ENCODE measurements at regions not wholly inside any gene's neighbourhood (a gene's known extent, or its start where the extent isn't known, plus 50 kb on each side); places are given as distances from the start of the nearest gene placed in this dataset.
"Not testable (repeated sequence)": the region's sequence is repeated elsewhere in the genome, so short reads cannot be mapped to it uniquely, and the experiment has no call there.

DNA sequence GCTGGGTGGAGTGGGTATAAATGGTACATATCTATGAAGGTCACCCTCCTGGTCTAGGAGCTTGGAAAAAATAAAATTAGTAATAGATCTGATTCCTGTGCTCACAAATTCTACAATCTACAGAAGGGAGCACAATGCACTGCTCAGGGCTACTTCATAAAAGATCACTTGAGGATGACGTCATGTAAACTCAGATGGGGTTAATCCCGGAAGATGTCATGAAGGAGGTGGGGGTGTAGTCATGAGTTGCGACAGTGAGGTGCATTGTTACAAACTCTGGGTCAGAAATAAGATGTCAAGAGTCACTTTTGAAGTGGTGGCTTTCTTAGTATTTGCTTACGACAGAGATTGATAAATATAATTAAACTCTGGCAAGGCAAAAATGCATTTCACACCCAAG is 68.2 kb downstream of the LHX9 start:
- DNase-seq (ENCODE audit: low read depth): no peak

DNA sequence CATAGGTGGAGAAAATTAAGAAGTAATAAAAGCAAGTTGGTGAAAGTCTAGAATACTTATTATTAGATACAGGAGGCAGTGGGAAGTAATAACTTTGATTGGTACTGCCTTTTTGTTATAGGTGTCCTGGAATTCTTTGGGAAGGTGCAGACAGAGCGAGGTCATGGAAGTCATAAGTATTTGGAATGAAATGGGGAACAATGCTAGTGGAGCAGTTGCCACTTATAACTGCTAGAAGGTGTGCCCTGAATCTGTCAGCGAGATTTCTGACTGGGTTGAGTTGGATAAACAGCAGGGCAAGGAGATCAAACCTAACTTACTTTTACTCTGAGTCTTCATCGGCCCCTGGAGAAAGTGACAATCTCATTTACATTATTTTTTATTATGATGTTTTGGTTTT is 69.6 kb downstream of the LHX9 start:
- DNase-seq (ENCODE audit: low read depth): no peak

DNA sequence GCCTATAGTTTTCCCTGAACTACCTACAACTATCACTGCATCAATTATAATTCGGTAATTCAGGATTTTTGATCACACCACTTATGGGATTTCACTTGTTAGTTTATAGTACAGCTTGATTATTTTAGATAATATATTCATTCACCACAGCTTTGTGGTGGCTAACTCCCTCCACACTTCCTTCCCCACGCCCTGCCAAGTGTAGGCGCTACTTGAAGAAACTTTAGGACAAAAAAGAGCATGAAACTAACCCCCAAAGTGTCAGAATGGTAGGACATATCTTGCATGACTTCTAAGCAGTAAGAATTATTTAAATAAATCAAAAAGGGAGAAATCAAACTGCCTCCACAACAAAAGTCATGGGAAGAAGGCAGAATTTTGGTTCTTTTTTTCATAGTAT is 70.1 kb downstream of the LHX9 start:
- DNase-seq (ENCODE audit: low read depth): no peak

DNA sequence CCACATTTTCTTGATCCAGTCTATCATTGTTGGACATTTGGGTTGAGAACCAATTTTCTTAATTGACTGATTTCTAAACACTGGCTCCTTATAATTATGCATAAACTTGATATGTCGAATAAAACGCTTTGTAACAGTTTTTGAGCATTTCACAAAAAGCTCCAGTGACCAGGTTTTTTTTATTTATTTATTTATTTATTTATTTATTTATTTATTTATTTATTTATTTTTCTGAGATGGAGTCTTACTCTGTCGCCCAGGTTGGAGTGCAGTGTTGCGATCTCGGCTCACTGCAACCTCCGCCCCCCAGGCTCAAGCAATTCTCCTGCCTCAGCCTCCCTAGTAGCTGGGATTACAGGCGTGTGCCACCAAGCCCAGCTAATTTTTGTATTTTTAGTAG is 71.4 kb downstream of the LHX9 start:
- not testable (repeated sequence) for DNase-seq (ENCODE audit: low read depth)

DNA sequence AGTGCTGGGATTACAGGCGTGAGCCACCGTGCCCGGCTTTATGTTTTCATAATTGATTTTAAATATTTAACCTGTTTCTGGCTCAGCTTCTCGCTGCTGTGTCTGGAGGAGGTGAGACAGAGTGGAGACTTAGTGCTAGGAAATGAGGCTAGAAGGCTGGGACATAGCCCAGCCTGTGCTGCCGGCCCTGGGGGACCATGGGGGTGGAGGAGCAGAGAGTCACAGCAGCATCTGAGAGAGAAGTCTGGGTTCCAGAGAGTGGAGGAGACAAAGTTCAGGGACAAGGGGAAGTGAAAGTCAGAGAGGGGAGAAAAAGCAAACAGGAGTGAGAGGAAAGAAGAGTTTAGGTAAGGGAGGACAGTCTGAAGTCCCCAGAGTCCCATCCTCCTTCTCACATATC is 71.9 kb downstream of the LHX9 start:
- no peak for DNase-seq (ENCODE audit: low read depth)

DNA sequence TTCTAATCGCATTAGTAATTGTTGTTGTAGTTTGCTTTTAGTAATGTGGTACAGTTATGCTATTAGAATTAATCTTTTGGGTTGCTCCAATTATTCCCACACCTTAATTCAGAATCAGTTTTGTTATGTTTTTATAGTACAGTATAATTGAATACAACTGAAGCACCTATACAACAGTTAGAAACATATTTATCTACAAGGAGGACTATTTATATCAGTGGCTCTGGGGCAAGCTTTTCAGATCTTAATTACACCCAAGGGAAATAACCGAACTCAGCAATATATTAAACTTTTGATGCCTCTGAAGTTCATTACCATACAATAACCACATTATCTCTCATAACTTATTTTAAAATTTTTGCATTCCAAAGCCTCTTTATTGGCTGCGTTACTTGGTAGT is 74.4 kb downstream of the LHX9 start:
- DNase-seq (ENCODE audit: low read depth): no peak

DNA sequence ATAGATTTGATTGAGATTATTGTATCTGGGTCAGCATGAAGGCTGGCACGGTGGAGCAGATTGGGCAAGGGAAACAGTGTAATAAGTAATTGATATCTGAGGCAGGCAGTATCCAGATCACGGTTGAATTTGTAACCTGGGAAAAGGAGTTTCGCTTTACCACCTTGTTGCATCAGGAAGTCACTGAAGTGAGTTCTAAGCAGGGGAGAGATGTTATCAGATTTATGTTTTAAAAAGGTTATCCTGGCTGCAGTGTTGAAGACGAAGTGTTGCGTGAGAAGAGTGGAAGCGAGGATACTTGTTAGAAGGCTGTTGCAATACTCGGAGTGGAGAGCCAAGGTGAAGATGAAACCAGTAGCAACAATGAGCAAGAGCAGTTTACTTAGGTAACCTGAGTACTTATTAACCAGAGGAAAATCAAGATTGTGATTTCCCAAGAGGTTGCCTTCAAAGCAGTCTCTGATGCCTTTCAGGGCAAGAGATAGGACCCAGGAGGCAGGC is 77.8 kb downstream of the LHX9 start:
- no peak for DNase-seq (ENCODE audit: low read depth)

DNA sequence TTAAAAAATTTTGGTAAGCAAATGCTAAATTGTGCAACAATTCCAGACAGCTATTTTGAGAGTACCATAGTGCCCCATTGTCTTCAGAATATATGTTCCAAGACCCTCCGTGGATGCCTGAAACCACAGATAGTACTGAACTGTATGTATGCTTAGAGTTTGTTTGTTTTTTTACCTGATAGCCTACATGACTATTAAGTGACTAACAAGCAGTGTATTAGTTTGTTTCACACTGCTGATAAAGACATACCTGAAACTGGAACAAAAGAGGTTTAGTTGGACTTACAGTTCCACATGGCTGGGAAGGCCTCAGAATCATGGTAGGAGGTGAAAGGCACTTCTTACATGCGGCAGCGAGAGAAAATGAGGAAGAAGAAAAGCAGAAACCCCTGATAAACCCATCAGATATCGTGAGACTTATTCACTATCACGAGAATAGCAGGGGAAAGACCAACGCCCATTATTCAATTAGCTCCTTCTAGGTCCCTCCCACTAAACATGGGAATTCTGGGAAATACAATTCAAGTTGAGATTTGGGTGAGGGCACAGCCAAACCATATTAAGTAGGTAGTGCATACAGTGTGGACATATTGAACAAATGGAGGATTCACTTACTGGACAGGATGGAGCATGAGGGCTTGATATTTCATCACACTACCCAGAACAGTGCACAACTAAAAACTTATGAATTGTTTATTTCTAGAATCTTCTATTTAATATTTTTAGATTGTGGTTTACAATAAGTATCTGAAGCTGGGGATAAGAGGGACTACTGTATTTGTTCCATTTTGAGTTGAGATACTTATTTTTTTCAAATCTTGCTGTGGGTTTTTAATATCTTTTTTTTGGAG is 78.5 kb downstream of the LHX9 start:
- no peak for DNase-seq (ENCODE audit: low read depth)

DNA sequence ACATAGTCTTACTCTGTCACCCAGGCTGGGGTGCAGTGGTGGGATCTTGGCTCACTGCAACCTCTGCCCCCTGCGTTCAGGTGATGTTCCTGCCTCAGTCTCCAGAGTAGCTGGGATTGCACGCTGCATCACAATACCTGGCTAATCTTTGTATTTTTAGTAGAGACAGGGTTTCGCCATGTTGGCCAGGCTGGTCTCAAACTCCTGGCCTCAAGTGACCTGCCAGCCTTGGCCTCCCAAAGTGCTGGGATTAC is 79.0 kb downstream of the LHX9 start:
- DNase-seq (ENCODE audit: low read depth): not testable (repeated sequence)

DNA sequence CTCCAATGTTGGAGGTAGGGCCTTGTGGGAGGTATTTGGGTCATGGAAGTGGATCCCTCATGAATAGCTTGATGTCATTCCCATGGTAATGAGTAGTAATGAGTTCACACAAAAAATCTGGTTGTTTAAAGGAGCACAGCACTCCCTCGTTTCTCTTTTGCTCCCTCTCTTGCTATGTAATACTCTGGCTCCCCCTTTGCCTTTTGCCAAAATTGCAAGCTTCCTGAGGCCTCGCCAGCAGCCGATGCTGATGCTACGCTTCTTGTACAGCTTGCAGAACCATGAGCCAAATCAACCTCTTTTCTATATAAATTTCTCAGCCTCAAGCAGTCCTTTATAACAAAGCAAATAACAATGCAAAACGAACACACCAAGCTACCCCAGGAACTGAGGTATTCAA is 80.9 kb downstream of the LHX9 start:
- no peak for DNase-seq (ENCODE audit: low read depth)

DNA sequence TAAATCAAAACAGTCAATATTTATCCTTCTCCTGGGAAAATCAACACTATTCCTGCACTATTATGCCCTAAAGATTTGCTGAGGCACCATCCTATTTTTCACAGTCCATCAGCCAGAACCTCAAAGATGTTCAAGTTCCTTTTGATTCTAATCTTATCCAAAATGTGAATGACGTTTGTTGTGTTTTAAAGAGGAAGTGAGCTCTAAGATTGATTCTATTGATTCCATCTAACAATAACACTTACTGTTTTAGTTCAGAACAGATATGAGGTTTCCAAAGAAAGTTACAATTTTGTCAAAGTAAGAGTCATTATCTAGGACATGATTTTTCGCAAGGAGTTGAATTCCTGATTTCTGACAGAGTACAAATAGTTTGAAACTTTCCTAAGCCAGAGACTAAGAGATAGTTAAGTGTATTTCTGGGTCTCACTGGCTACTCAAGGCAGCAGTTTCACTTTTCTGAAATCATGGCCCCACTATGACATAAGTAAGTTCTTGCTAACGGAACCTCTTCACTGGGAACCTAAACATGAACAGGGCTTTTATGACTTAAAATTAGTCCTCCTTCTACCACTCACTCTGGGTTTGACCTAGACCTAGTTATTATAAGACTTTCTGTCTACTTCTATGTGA is 84.7 kb downstream of the LHX9 start:
- DNase-seq (ENCODE audit: low read depth): peak; percentile 3

DNA sequence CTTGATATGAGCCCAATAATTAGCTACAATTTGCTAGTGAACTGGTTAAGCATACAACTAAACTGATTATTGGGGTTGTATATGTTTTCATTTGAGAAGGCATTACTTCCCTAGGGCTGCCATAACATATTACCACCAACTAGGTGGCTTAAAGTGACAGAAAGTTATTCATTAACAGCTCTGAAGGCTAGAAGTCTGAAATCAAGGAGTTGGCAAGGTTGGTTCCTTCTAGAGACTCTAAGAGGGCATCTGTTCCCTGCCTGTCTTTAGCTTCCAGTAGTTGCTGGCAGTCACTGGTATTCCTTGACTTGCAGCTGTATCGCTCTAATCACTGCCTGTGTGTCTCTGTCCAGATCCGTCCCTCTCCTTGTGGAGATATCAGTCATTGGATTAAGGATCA is 86.3 kb downstream of the LHX9 start:
- DNase-seq (ENCODE audit: low read depth): no peak

DNA sequence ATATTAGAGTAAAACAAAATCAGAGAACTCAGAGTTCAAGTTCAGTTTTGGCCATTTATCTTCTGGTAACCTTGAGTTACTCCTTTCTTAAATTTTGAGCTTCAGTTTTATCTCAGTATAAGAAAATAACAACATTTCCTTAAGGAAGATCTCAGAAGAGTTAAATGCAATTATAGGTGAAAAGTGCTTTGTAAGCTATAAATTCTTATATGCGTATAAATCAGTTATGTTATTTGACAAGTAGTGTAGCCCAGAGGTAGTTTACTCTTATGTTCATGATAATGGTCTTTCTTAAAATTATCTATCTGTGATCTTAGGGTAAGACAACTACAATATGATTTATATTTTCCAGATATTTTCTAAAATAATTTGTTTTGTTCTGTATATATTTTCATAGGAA is 89.8 kb downstream of the LHX9 start:
- DNase-seq (ENCODE audit: low read depth): no peak

DNA sequence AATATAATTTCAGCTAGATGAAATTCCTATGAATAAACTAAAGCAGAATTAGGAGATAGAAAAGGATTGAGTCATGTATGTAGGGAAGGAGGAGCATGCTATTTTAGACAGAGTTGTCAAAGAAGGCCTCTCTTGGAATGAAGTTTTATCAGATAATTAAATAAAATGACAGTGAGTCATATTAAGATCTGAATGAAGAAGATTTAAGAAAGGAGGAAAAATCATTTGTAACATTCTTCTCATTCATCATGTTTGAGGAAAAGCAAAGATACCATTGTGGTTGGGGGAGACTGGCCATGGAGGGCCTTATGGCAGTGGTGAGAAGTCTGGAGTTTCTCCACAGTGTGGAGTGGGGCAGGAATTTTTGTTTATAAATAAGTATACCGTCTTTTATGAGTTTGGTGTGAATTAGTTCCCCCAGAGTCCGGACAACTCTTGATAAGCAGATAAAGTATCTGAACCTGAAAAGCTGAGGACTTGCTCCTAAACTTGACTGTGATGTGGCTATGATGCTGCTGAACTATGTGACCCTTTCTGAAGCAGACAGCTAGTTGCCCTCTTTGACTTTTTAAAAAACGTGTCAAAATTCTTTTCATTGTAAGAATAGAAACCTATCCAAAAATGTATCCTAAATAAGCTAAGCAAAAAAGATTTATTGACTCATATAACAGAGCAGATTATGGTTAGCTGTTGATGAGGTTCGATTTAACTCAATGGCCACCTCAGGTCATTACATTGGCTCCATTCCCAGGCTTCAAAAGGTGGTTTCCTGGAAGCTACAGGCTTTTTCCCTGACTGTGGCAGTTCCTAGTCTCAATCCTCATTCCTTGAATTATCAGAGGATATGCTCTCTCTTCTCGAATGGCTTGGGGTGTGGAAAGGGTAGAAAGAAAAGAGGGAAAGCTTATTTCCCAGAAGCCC is 90.8 kb downstream of the LHX9 start:
- no peak for DNase-seq (ENCODE audit: low read depth)

DNA sequence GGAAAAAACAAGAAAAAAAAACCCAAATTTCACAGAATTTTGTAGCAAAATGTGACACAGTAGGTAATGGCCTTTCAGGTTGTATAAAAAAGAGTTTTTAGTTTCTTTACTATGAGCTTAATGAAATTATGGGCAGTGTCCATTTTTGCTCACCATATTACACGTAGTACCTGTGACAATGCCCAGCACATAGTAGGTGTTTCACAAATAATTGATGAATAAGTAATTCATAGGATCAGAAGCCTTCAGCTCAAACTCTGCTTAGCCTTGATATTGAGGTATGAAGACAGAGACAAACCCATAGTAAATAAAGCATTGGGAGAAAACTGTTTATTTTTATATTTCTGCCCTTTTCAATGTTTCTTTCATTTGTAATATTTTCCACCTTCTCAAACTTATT is 97.2 kb downstream of the LHX9 start:
- no peak for DNase-seq (ENCODE audit: low read depth)

DNA sequence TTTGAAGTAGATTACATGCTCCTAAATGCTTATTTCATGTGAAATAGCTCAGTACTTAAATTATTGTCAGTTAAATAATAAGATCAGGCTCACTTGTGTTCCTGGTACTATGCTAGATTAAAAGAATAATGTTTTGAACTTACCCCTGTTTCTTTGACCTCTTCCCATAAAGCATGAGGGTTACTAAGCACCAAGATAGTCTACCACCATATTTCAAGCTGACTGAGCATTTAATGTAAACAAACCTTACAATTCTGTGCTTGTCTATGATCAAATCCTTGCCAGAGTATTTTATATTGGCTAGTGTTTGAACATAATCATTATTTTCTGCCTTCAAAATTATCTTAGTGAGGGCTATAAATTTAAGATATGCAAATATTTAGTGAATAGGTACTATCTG is 98.1 kb downstream of the LHX9 start:
- DNase-seq (ENCODE audit: low read depth): no peak

DNA sequence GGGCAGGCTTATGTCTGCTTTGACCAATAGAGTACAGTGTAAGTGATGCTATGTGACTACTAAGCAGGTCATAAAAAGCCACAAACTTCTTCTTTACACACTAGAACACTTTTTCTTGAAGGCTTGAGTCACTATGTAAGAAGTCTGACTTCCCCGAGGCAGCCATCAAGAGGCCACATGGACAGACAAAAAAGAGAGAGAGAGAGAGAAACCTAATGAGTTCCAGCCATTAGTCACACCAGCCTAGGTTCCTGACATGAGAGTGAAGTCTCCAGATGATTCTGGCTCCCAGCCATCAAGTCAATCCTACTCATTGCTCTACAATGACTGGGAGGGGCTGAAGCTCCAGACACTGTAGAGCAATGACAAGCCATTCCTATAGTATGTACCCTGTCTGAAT is 101.4 kb downstream of the LHX9 start:
- DNase-seq (ENCODE audit: low read depth): peak; percentile 45

DNA sequence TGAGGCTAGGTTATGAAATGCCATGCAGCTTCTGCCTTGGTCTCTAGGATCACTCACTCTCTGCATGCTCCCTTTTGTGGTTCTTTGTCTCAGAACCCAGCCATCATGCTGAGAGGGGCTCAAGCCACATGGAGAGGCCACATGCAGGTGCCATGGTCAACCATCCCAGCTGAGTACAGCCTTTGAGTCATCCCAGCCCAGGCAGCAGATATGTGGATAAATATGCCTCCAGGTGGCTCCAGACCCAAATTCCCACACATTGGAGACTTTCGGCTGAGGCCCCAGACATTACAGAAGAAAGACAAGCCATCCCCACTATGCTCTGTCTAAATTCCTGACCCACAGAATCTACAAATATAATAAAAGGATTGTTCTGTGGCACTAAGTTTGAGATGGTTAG is 102.0 kb downstream of the LHX9 start:
- DNase-seq (ENCODE audit: low read depth): no peak

DNA sequence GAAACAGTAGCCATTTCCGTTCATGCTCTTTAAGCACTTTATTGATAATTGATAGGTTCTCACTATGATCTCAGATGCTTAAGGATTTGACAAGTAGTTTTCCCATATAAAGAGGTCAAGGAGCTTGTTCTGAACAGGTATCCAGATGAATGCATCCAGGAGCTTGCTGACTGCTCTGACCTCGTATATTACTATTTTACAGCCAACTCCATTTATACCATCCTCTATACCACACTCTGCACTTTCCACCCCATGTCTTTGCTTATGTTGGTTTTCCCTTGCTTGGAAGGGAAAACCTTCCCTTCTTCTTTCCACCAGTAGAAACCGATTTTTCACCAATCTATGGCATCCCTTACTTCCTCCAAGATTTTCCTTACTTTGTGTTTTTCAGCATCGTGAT is 107.2 kb downstream of the LHX9 start:
- DNase-seq (ENCODE audit: low read depth): no peak

DNA sequence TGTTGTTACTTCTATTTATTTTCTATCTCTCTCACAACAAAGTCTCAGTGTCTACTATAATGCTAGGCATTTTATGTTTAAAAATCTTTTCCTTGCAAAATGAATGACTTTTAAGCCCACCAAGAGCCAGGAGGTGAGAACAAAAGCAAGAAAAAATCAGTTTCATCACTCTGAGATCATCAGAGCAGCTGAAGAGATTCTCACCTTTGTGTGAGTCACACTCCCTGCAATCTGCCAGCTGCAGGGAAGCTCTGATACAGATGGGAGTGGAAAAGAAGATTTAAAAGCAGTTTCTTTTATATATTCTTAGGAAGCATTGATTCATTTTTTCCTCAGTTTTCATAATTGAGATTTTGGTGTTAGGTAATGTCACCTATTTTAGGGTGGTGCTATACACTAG is 107.6 kb downstream of the LHX9 start:
- no peak for DNase-seq (ENCODE audit: low read depth)

DNA sequence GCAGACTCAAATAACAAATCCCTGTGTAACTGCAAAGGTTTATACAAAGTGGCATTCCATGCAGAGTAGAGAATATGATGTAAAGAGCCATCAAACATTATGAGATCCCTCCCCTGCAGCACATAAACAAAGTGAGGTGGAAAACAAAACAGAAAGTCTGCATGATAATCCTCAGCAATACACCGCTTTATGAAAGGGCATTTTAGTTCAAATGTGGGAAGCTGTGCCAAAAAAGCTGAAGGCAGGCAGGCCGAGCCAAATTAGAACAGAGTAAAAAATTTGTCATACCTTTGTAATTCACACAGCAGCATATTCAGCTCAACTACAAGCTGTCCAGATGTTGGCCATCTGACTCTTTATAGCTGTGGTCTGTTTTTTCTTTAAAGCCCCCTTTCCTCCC is 113.5 kb downstream of the LHX9 start:
- peak; percentile 12 for DNase-seq (ENCODE audit: low read depth)

DNA sequence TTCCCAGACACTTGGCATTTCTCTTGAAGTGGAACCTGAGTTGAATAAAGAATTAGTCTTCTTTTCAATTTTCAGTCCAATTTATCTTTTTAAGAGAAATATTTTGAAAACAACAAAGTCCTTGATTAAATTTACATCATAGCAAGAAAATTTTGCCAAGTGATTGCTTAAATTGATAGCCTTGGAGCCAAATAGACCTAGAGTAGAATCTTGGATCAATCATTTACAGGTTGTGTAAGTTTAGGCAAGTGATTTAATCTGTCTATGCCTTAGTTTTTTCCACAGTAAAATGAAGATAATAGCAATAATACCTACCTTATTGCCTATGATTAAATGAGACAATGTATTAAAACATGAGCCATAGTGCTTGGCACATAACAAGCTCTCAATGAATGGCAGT is 113.9 kb downstream of the LHX9 start:
- DNase-seq (ENCODE audit: low read depth): no peak

DNA sequence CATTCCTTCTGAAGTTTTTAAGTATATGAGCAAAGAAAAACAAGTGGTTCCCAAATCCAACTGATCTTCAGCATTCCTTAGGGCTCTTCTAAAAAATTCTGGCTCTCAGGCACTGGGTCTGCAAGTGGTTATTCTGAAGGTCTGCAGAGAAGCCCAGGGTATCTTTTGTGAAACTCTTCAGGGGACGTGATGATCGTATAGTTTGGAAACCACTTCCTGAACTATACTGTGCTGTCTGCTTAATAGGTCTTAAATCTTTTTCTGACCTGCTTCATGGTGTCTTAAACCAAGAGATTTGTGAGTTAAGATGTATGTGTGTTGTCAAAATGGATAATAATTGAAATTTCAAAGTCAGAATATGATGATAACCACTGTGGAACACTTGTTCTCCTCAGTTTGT is 115.5 kb downstream of the LHX9 start:
- DNase-seq (ENCODE audit: low read depth): no peak
